ENCODE measurements at regions not wholly inside any gene's neighbourhood (a gene's known extent, or its start where the extent isn't known, plus 50 kb on each side); places are given as distances from the start of the nearest gene placed in this dataset.

DNA sequence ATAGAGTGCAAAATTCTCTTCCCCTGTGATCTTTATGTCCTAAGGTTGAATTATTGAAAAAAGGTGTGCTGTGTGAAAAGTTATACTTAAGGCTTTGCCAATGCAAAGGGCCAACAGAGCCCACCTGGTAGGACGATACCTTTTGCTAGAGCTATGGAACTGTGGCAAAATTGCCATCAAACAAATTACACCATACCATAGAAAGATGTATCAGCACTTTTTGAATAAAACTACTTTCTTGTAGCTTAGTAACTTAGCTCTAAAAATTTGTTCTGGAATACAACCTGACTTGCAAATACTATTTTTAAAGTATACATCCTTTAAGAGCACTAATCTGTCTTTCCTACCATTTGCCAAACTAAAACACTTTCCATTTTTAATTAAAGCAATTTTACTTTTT is 147.2 kb upstream of the ERCC4 start:
- H3K27ac Mint-ChIP-seq = no peak overlapping the region
- DNase-seq (no peak), ATAC-seq (ENCODE audit: low read depth) (no peak)
- CTCF ChIA-PET = no interaction called here
- H3K36me3 Mint-ChIP-seq (ENCODE audit: low read depth) = no peaks in the 10 kb centered on the region
- no peak for TF ChIP-seq CTCF (IDR thresholded peaks at IDR 0.05)
- no peaks in the 10 kb centered on the region for H3K4me1 Mint-ChIP-seq
- intact Hi-C loops (cut with micrococcal nuclease) = no loop called here
- H3K27me3 Mint-ChIP-seq = no peaks in the 10 kb centered on the region
- POLR2A ChIA-PET = no interaction called here
- peaks cover 9% of the 10 kb centered on the region for H3K9me3 Mint-ChIP-seq
- H3K4me3 Mint-ChIP-seq = no peak overlapping the region

- CTCF ChIA-PET = no interaction called here
- no peaks in the 10 kb centered on the region for H3K36me3 Mint-ChIP-seq (ENCODE audit: low read depth)
- no peaks in the 10 kb centered on the region for H3K27me3 Mint-ChIP-seq
- no peak overlapping the region for H3K27ac Mint-ChIP-seq
- no peaks in the 10 kb centered on the region for H3K4me1 Mint-ChIP-seq
- DNase-seq = no peak
- intact Hi-C loops (cut with micrococcal nuclease) = no loop called here
- peaks cover 15% of the 10 kb centered on the region for H3K9me3 Mint-ChIP-seq
- H3K4me3 Mint-ChIP-seq = no peak overlapping the region
- TF ChIP-seq CTCF (IDR thresholded peaks at IDR 0.05) = no peak
- POLR2A ChIA-PET = no interaction called here
- ATAC-seq (ENCODE audit: low read depth) = no peak
Observed at GRCh38 chr16:13779676-13780075, 140.3 kb upstream of the ERCC4 start.

DNA sequence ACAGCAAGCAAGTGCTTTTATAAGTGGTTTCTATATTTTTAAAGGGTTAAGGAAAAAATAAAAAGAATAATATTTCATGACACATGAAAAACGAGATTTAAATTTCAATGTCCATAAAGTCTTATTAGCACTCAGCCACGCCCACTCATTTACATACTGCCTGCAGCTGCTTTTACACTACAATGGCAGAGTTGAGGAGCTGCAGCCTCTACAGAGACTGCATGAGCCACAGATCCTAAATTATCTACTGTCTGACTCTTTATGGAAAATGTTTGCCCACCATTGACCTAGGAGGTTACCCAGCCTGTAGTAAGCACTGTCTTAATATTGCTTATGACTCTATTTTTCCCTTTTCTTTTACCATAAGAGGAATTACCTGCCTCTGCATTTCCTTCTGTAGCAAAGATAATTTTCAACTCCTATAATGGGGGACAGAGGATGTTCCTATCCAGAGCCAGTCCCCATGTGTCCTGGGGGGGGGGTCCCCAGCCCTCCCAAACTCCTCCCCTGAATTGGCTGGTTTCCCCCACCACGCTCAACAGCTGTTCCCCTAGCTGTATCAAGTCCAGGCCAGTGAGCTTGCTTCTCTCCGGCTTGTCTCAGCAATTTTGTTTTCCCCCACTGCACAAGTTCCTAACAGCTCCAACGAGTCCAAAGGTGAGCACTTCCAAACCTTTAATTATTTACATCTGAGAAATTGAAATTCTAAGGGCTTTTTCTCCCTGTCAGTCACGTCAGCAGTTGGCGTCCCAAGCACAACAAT is 139.4 kb upstream of the ERCC4 start:
- H3K4me3 Mint-ChIP-seq = no peak overlapping the region
- POLR2A ChIA-PET = no interaction called here
- intact Hi-C loops (cut with micrococcal nuclease) = no loop called here
- ATAC-seq (ENCODE audit: low read depth) (no peak), DNase-seq (no peak)
- no peaks in the 10 kb centered on the region for H3K36me3 Mint-ChIP-seq (ENCODE audit: low read depth)
- H3K27me3 Mint-ChIP-seq = peaks cover 2% of the 10 kb centered on the region
- no peak overlapping the region for H3K27ac Mint-ChIP-seq
- no peaks in the 10 kb centered on the region for H3K4me1 Mint-ChIP-seq
- no peak for TF ChIP-seq CTCF (IDR thresholded peaks at IDR 0.05)
- CTCF ChIA-PET = no interaction called here
- peaks cover 12% of the 10 kb centered on the region for H3K9me3 Mint-ChIP-seq

DNA sequence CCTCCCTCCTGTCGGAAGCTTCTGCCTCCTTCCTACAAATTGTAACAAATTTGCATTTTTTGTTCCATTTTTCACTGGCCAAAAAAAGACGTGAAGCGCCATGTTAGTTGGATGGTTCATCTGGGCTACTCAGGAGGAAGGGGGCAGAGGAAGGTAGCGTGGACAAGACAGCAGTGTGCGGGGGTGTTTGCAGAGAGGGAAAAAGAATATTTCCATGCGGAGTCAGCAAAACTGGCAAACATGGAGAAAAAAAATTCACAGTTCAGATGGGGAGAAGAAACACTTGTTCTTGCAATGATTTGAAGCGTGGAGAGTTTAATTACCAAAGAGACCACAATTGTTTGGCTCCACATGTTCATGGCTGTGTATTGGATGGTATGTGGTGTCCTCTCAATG is 138.8 kb upstream of the ERCC4 start:
- H3K27ac Mint-ChIP-seq = no peak overlapping the region
- CTCF ChIA-PET = no interaction called here
- peaks cover 8% of the 10 kb centered on the region for H3K9me3 Mint-ChIP-seq
- no peak overlapping the region for H3K4me3 Mint-ChIP-seq
- intact Hi-C loops (cut with micrococcal nuclease) = no loop called here
- no peaks in the 10 kb centered on the region for H3K4me1 Mint-ChIP-seq
- DNase-seq (no peak), ATAC-seq (ENCODE audit: low read depth) (no peak)
- POLR2A ChIA-PET = no interaction called here
- peaks cover 2% of the 10 kb centered on the region for H3K27me3 Mint-ChIP-seq
- no peak for TF ChIP-seq CTCF (IDR thresholded peaks at IDR 0.05)
- no peaks in the 10 kb centered on the region for H3K36me3 Mint-ChIP-seq (ENCODE audit: low read depth)

DNA sequence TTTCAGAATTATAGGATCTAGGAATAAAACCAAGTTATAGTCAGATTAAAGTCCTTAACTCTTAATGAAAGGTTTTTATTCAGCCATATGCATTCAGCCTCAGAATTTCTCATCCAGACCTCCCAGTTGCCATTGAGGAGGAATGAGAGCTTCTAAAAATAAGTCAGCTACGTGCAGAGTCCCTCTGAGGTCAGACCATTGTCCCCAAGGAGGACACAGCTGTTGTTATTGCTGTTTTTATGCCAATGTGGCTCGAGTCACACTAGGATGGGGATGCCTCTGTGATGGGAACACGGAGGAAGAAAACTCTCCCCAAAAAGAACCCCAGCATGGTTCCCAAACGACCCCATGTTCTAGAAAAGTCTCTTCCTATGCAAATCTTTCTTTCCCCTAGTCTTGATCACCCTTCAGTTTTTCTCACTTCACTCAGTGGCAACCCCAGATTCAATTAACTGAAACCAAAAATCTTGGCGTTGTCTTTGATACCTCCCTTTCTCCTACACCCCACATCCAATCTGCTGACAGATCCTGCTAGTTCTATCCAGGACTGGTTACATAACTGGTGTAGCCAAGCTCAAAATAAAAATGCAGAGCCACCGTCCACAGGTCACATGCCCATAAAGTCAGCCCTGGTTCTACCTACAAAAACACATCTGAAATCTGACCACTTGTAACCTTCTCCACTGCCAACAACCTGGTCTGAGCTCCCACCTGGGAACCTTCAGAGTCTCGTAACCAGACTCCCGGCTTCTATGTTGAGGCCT is 138.2 kb upstream of the ERCC4 start:
- peaks cover 2% of the 10 kb centered on the region for H3K27me3 Mint-ChIP-seq
- intact Hi-C loops (cut with micrococcal nuclease) = no loop called here
- TF ChIP-seq CTCF (IDR thresholded peaks at IDR 0.05) = no peak
- H3K36me3 Mint-ChIP-seq (ENCODE audit: low read depth) = no peaks in the 10 kb centered on the region
- no peak overlapping the region for H3K27ac Mint-ChIP-seq
- H3K9me3 Mint-ChIP-seq = peaks cover 8% of the 10 kb centered on the region
- no peak overlapping the region for H3K4me3 Mint-ChIP-seq
- POLR2A ChIA-PET = no interaction called here
- ATAC-seq (ENCODE audit: low read depth) = no peak
- no peak for DNase-seq
- no peaks in the 10 kb centered on the region for H3K4me1 Mint-ChIP-seq
- CTCF ChIA-PET = no interaction called here

Data from activated B cell treated with CpG ODN at 0.5 μM for 24 hours (primary cell).